Suprapubic skin (tissue), 4 donors: ENCODE measurements at regions not wholly inside any gene's neighbourhood (a gene's known extent, or its start where the extent isn't known, plus 50 kb on each side); places are given as distances from the start of the nearest gene placed in this dataset.

Source experiments
- CTCF ChIP-seq, 2 donors: fragments of 200-600 bp in 1 of 2; fragments of 450-650 bp in 1 of 2; sonication (generic) in 1 of 2; IDR thresholded peaks; one replicate each; pipeline ENCODE4 v1.5.1; 2016 to 2019; ENCODE audit warnings: antibody characterized with exemption in 2 of 2, mild to moderate bottlenecking in 1 of 2, moderate library complexity in 1 of 2
- EP300 ChIP-seq: sonication (generic); formaldehyde crosslinking; IDR thresholded peaks from one replicate; pipeline ENCODE4 v1.6.1; 2017; ENCODE audit warnings: antibody characterized with exemption
- POLR2A ChIP-seq, 2 donors: fragments of 450-650 bp; IDR thresholded peaks; one replicate each; pipeline ENCODE4 v1.6.1; 2017; ENCODE audit warnings: antibody characterized with exemption in 2 of 2, mild to moderate bottlenecking in 2 of 2, moderate library complexity in 2 of 2
- POLR2AphosphoS5 ChIP-seq, 3 donors: sonication (generic); formaldehyde crosslinking; IDR thresholded peaks; one replicate each; pipeline ENCODE4 v1.6.1; 2017; ENCODE audit warnings: antibody characterized with exemption in 3 of 3

GRCh38 chr7:138309186-138309585, 150.9 kb upstream of the TRIM24 start:
- TF ChIP-seq CTCF (IDR thresholded peaks at IDR 0.05): no peak
- no peak for TF ChIP-seq POLR2A (IDR thresholded peaks at IDR 0.05)
- no peak for TF ChIP-seq EP300
- TF ChIP-seq POLR2AphosphoS5 (IDR thresholded peaks at IDR 0.05): no peak
